Lower leg skin (tissue), 4 donors: ENCODE measurements at regions not wholly inside any gene's neighbourhood (a gene's known extent, or its start where the extent isn't known, plus 50 kb on each side); places are given as distances from the start of the nearest gene placed in this dataset.

ENCODE experiments used
- DNase-seq, 2 donors: peaks; one replicate each; pipeline ENCODE4 v3.0.0-alpha.2; 2019; ENCODE audit warnings: low spot score in 2 of 2
- H3K4me3 ChIP-seq: fragments of 200-600 bp; sonication (generic); 2 replicates; pipeline ENCODE4 v1.5.1; 2017; ENCODE audit warnings: mild to moderate bottlenecking, low read depth; ENCODE audit not compliant: poor library complexity, severe bottlenecking
- POLR2A ChIP-seq, 2 donors: fragments of 450-650 bp; IDR thresholded peaks; one replicate each; pipeline ENCODE4 v1.6.1; 2016 to 2017; ENCODE audit warnings: antibody characterized with exemption in 2 of 2, mild to moderate bottlenecking in 1 of 2, moderate library complexity in 1 of 2
- WGBS, 2 donors: methylation state at CpG; one replicate each; pipeline ENCODE4 v1.1.5; 2018; 5-methylcytosine and 5-hydroxymethylcytosine counted together
- intact Hi-C: fragments of 100-400 bp; cut with DNase I; formaldehyde crosslinking; loops from one replicate; pipeline ENCODE4 v1.15.0; 2023; ENCODE audit warnings: low total_unique reads
- TF ChIP-seq, protein P1 (sequence below), 3 donors: fragments of 450-650 bp; IDR thresholded peaks; one replicate each; pipeline ENCODE4 v1.5.1; 2016; ENCODE audit warnings: antibody characterized with exemption in 3 of 3, mild to moderate bottlenecking in 3 of 3, moderate library complexity in 2 of 3

DNA sequence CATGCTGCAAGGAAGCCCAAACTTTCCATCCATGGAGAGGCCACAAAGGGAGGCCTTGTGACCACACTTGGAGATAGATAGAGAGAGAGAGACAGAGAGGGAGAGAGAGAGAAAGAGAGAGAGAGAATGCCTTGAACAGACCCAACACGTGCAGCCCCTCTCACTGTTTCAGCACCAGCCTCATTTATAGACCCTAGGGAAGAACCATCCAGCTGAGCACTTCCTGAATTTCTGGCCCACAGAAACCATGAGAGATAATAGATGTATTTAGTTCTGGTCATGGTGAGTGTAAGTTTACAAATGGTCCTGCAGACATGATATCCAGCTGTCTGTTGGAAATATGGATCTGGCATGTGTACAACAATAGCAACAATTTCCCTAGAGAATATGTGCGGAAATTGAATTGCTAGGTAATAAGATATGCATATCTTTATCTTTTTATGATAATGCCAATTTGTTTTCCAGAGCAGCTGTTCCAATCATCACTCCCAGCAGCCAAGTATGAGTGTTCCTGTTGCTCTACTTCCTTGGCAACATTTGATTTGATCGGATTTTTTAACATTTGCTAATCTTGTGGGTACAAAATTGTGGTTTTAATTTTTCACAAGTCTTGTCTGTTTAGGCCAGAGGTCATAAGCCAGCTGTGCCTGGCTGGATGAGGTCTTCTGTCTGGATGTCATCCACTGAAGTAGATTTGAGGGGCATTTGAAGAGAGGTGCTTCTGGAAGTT lies 217.3 kb upstream of the IL12B start:
- no peak for DNase-seq
- TF ChIP-seq POLR2A (IDR thresholded peaks at IDR 0.05), result no peak
- WGBS, 2 donors, result 71 to 73% methylated on average over 3 of the region's 3 CpGs
- H3K4me3 ChIP-seq, result no peak overlapping the region
- intact Hi-C loops, result no loop called here

- WGBS, 2 donors, result 30 to 52% methylated on average over 3 of the region's 3 CpGs
- intact Hi-C loops, result no loop called here
- DNase-seq, result peak in 1 of 2 donors; percentile 27
- TF ChIP-seq POLR2A (IDR thresholded peaks at IDR 0.05), result no peak
- TF ChIP-seq, protein P1, sequence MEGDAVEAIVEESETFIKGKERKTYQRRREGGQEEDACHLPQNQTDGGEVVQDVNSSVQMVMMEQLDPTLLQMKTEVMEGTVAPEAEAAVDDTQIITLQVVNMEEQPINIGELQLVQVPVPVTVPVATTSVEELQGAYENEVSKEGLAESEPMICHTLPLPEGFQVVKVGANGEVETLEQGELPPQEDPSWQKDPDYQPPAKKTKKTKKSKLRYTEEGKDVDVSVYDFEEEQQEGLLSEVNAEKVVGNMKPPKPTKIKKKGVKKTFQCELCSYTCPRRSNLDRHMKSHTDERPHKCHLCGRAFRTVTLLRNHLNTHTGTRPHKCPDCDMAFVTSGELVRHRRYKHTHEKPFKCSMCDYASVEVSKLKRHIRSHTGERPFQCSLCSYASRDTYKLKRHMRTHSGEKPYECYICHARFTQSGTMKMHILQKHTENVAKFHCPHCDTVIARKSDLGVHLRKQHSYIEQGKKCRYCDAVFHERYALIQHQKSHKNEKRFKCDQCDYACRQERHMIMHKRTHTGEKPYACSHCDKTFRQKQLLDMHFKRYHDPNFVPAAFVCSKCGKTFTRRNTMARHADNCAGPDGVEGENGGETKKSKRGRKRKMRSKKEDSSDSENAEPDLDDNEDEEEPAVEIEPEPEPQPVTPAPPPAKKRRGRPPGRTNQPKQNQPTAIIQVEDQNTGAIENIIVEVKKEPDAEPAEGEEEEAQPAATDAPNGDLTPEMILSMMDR (IDR thresholded peaks at IDR 0.05), result no peak
- H3K4me3 ChIP-seq, result no peak overlapping the region
Observed at GRCh38 chr5:159548517-159548916, 218.2 kb upstream of the IL12B start.

GRCh38 chr5:159549046-159549445 lies 218.8 kb upstream of the IL12B start:
- no peak for DNase-seq
- intact Hi-C loops, result no loop called here
- TF ChIP-seq, protein P1 (IDR thresholded peaks at IDR 0.05), result no peak
- no peak for TF ChIP-seq POLR2A (IDR thresholded peaks at IDR 0.05)
- WGBS, 2 donors, result 40 to 41% methylated on average over 1 of the region's 1 CpG
- no peak overlapping the region for H3K4me3 ChIP-seq

DNA sequence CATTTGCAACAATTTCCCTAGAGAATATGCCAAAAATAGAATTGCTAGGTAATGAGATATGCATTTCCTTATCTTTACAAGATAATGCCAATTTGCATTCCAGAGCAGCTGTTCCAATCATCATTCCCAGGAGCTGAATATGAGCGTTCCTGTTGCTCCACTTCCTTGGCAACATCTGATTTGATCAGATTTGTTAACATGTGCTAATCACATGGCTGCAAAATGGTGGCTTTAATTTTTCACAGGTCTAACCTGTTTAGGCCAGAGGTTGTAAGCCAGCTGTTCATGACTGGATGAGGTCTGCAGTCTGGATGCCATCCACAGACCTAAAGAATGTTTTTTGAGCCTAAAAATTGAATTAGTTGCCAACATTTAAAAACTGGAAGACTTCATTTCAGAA lies 220.7 kb upstream of the IL12B start:
- TF ChIP-seq, protein P1 (IDR thresholded peaks at IDR 0.05), result no peak
- no peak for TF ChIP-seq POLR2A (IDR thresholded peaks at IDR 0.05)
- H3K4me3 ChIP-seq, result no peak overlapping the region
- WGBS, 2 donors, result 40 to 41% methylated on average over 1 of the region's 1 CpG
- intact Hi-C loops, result no loop called here
- no peak for DNase-seq

GRCh38 chr5:159552751-159553150 lies 222.5 kb upstream of the IL12B start:
- no peak for DNase-seq
- 73 to 79% methylated on average over 3 of the region's 3 CpGs for WGBS, 2 donors
- H3K4me3 ChIP-seq, result no peak overlapping the region
- intact Hi-C loops, result no loop called here
- TF ChIP-seq, protein P1 (IDR thresholded peaks at IDR 0.05), result no peak
- TF ChIP-seq POLR2A (IDR thresholded peaks at IDR 0.05), result no peak

DNA sequence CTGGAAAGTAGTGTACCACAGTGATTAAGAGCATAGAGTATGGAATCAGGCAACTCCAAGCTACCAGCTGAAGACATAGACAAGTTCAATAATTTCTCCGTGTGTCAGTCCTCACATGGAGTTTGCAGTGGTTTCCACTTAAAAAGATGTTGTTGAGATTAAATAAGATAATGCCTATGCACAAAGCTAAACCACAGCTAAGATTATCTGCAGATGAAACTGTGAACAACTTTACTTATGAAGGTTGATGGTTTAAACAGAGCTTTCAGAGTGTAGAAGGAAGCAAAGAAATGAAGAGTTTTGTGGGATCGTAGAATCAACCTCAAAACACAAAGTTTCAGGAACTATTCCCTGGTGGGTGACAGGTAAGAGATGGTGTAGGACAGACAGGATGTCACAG lies 223.5 kb upstream of the IL12B start:
- DNase-seq, result no peak
- intact Hi-C loops, result no loop called here
- H3K4me3 ChIP-seq, result no peak overlapping the region
- 87 to 94% methylated on average over 2 of the region's 2 CpGs for WGBS, 2 donors
- TF ChIP-seq, protein P1 (IDR thresholded peaks at IDR 0.05), result no peak
- TF ChIP-seq POLR2A (IDR thresholded peaks at IDR 0.05), result no peak
